ENCODE measurements at regions not wholly inside any gene's neighbourhood (a gene's known extent, or its start where the extent isn't known, plus 50 kb on each side); places are given as distances from the start of the nearest gene placed in this dataset.

DNA sequence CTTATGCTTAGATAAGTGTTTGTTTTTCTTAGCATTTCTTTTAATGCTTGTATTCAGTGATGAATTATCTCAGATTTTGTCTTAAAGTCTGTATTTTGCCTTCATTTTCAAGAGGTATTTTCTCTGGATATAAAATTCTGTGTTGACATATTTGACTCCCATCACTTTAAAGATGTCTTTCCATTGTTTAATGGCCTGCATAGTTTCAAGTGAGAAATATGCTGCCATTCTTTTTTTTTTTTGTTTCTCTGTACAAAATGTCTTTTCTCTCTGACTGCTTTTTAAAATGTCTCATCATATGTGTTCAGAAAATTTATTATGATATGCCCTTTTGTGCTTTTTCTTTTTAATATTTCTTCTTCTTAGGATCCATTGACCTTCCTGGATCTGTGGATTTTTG, 578.0 kb upstream of the NOX3 start:
- DNase-seq (ENCODE audit: low spot score in 2 of 2) = no peak
- intact Hi-C loops (cut with DNase I) = no loop called here
- TF ChIP-seq, protein P1, sequence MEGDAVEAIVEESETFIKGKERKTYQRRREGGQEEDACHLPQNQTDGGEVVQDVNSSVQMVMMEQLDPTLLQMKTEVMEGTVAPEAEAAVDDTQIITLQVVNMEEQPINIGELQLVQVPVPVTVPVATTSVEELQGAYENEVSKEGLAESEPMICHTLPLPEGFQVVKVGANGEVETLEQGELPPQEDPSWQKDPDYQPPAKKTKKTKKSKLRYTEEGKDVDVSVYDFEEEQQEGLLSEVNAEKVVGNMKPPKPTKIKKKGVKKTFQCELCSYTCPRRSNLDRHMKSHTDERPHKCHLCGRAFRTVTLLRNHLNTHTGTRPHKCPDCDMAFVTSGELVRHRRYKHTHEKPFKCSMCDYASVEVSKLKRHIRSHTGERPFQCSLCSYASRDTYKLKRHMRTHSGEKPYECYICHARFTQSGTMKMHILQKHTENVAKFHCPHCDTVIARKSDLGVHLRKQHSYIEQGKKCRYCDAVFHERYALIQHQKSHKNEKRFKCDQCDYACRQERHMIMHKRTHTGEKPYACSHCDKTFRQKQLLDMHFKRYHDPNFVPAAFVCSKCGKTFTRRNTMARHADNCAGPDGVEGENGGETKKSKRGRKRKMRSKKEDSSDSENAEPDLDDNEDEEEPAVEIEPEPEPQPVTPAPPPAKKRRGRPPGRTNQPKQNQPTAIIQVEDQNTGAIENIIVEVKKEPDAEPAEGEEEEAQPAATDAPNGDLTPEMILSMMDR (IDR thresholded peaks at IDR 0.05) = no peak
- Histone ChIP-seq H3K27me3 (no peaks in the 10 kb centered on the region), H3K9me3 (no peaks in the 10 kb centered on the region), H3K4me3 (no peak overlapping the region), H3K27ac (no peak overlapping the region), H3K36me3 (no peaks in the 10 kb centered on the region), H3K4me1 (no peaks in the 10 kb centered on the region)

DNA sequence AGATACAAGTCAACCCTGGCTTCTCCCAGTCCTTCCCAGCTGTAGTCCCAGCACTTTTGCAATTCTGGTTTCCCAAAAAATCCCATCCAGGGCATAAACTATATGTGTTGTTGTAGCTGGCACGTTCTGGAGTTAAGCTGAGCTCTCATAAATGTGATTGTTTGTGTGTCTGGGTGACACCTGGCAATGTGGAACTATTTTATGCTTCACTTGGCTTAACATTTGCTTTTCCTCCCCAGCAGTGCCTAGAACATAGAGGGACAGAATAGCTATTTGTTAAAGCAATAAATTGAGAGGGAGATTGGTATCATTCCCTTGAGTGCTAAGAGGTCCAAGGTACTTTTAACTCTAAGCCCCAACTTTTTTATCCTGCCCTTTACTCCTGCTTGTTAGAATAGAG, 575.9 kb upstream of the NOX3 start:
- no peaks in the 10 kb centered on the region for H3K4me1 ChIP-seq
- H3K36me3 ChIP-seq = no peaks in the 10 kb centered on the region
- TF ChIP-seq, protein P1 (IDR thresholded peaks at IDR 0.05) = no peak
- no peaks in the 10 kb centered on the region for H3K9me3 ChIP-seq
- DNase-seq (ENCODE audit: low spot score in 2 of 2) = no peak
- intact Hi-C loops (cut with DNase I) = no loop called here
- H3K27ac ChIP-seq = no peak overlapping the region
- H3K4me3 ChIP-seq = no peak overlapping the region
- H3K27me3 ChIP-seq = no peaks in the 10 kb centered on the region

DNA sequence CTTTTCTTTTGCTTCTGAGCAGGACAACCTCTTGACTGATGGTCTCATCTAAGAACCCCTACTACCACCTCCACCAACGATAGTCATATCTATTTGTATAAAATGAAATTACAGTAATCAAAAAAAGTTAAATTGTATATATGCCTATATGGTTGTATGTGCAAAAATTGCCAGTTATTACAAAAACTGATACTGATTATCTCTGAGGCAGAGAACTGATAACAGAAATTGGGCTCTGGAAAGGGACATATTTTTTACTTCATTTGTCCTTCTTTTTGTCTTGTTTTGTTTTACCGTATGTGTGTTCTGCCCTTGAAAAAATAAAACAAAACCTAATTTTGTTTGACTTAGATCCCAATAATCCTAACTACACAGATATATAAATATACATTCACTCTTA, 574.4 kb upstream of the NOX3 start:
- no peaks in the 10 kb centered on the region for H3K36me3 ChIP-seq
- intact Hi-C loops (cut with DNase I) = no loop called here
- no peaks in the 10 kb centered on the region for H3K27me3 ChIP-seq
- no peak for DNase-seq (ENCODE audit: low spot score in 2 of 2)
- TF ChIP-seq, protein P1 (IDR thresholded peaks at IDR 0.05) = no peak
- peaks cover under 1 to 4% of the 10 kb centered on the region in 2 donors for H3K9me3 ChIP-seq
- H3K27ac ChIP-seq = no peak overlapping the region
- H3K4me3 ChIP-seq = no peak overlapping the region
- H3K4me1 ChIP-seq = no peaks in the 10 kb centered on the region

DNA sequence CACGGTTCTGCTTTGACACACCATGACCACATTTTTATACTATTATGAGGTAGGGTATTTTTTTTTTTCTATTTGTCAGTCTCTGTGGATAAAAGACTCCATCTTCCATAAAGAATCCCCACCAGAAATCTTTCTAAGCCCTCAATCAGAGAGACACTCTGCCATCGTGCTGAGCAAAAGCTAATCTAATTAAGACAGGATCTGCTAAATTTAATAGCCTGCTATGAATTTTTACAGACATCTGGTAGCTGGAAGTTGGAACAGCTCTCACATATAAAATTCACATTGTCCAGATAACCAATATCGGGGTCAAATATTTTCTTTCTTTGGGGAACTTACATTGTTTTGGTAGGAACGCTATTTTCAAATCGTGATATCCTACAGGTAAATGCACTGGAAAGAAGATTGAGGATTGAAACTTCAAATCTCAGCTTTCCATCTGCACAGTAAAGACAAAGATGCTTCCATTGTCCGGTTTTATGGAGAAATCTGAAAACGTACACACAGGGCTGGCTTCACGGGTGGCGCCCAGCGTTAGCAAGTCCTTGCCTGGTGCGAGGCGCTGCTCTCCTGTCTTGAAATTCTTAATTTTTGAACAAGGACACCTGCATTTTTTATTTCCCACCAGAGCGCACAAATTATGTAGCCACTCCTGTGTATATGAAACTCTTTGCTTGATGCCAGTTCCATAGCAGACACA, 573.8 kb upstream of the NOX3 start:
- TF ChIP-seq, protein P1 (IDR thresholded peaks at IDR 0.05) = no peak

DNA sequence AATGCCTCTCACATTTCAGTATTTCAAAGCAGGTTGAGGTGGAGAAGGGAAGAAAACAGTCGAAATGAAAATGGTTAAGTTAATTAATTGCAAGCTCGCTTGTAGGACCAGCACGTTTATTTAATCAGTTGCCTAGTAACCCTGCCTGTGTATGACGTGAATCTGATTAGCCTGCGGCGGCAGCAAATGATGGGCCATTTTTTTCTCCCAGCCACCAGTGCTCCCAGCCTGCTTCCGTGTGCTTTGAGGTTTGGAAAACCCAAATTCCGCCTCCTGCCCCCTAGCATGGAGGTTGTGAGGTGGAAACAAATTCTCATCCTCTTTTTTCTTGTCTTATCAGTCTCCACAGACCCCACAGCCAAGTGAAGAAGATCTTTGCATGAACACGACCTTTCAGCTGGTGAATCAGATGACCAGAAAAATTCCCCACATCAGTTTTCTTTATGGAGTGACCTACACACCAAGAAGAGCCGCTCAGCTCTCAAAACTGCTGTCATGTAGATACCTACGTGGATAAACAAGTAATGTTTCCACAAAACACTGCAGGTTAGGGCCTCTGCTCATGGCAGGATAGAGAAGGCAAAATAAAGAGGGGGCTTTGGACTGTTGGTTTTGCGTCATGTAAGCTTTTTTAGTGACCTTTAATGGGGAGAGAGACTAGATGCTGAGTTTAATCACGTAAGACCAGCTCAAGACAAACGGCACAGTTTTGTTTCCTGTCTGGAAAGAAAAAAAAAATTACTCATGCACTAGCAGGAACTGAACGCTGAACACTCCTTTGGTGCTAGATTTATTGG, 572.9 kb upstream of the NOX3 start:
- Histone ChIP-seq H3K27ac (no peak overlapping the region), H3K27me3 (no peaks in the 10 kb centered on the region), H3K36me3 (no peaks in the 10 kb centered on the region), H3K4me1 (no peaks in the 10 kb centered on the region), H3K4me3 (no peak overlapping the region), H3K9me3 (peaks cover 12 to 14% of the 10 kb centered on the region in 2 donors)
- intact Hi-C loops (cut with DNase I) = no loop called here
- TF ChIP-seq, protein P1 (IDR thresholded peaks at IDR 0.05) = no peak
- DNase-seq (ENCODE audit: low spot score in 2 of 2) = no peak

More for the DNA sequence above, 573.8 kb upstream of the NOX3 start:
- Histone ChIP-seq H3K4me1 (no peaks in the 10 kb centered on the region), H3K27ac (no peak overlapping the region), H3K27me3 (no peaks in the 10 kb centered on the region), H3K4me3 (no peak overlapping the region), H3K36me3 (no peaks in the 10 kb centered on the region), H3K9me3 (peaks cover 7 to 10% of the 10 kb centered on the region in 2 donors)
- DNase-seq (ENCODE audit: low spot score in 2 of 2) = no peak
- intact Hi-C loops (cut with DNase I) = no loop called here

Measured in ascending aorta (tissue), 2 donors.